ENCODE measurements at regions not wholly inside any gene's neighbourhood (a gene's known extent, or its start where the extent isn't known, plus 50 kb on each side); places are given as distances from the start of the nearest gene placed in this dataset.

- TF ChIP-seq CTCF (IDR thresholded peaks at IDR 0.05; ENCODE audit: low read depth, low read length) = no peak
- TF ChIP-seq EZH2phosphoT487 (IDR thresholded peaks at IDR 0.05; ENCODE audit: low read depth) = no peak
Observed at GRCh38 chr19:31583148-31583547, 233.9 kb upstream of the TSHZ3 start.

Measured in OCI-LY3 (cell line).